ENCODE measurements at regions not wholly inside any gene's neighbourhood (a gene's known extent, or its start where the extent isn't known, plus 50 kb on each side); places are given as distances from the start of the nearest gene placed in this dataset.

DNA sequence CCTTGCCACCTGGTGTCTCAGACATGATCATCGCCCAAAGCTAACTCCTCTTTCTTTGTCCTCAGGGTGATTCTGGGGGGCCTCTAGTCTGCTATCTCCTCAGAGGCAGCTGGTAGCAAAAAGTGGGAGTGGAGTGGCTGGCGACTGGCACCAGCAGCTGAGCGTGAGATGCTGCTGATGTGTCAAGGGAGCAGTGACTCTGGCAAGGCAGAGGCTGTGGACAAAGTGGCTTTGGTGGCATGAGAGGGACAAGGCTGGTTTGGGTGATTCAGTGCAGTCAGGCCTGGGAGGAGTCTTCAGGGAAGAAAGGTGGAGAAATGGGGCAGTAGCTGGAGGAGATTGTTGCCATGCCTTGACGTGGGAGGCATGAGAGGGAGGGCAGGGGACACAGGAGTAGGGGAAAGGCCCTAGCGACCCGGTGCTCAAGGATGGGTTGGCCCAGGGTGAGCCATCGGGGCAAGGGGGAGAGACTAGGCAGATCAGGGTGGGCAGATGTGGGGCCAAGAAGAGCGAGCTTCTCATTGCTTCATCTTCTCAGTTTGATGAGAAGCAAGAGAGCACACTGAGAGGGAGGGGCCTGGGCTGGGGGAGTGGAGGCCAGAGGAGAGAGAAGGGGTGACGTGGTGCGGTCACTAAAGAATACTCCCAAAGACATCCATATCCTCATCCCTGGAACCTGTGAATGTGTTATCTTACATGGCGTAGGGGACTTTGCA is 64.2 kb upstream of the SPTLC1 start:
- no peaks in the 10 kb centered on the region for H3K27me3 ChIP-seq (replicated peaks)
- in situ Hi-C loops (cut with HindIII; ENCODE audit: low pct_ligation_motif_present, low sequenced_read_pairs) = no loop called here
- TF ChIP-seq, protein P1, sequence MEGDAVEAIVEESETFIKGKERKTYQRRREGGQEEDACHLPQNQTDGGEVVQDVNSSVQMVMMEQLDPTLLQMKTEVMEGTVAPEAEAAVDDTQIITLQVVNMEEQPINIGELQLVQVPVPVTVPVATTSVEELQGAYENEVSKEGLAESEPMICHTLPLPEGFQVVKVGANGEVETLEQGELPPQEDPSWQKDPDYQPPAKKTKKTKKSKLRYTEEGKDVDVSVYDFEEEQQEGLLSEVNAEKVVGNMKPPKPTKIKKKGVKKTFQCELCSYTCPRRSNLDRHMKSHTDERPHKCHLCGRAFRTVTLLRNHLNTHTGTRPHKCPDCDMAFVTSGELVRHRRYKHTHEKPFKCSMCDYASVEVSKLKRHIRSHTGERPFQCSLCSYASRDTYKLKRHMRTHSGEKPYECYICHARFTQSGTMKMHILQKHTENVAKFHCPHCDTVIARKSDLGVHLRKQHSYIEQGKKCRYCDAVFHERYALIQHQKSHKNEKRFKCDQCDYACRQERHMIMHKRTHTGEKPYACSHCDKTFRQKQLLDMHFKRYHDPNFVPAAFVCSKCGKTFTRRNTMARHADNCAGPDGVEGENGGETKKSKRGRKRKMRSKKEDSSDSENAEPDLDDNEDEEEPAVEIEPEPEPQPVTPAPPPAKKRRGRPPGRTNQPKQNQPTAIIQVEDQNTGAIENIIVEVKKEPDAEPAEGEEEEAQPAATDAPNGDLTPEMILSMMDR (IDR thresholded peaks at IDR 0.05; ENCODE audit: low read depth, low read length, missing control alignments) = no peak

DNA sequence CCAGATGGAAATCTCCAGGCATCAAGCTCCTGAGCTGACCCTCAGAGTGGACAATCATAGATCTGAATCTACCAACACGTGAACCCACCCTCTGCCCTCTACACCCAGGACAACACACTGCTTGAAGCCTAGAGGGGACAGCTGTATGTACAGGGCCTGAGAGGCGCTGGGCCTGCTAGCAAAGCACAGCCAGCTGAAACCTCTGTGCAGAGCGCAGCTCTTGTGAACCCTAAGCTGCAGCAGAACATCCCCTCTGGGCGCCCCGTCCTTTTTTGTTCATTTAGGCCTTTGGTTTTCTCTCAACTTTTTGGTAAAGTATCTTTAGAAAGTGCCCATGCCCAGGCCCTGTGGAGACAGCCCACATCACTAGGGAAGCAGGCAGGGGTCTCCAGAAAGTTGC is 62.4 kb upstream of the SPTLC1 start:
- no peak overlapping the region for H3K4me3 ChIP-seq (ENCODE audit: low read depth, low read length)
- no peak overlapping the region for H3K27ac ChIP-seq
- in situ Hi-C loops (cut with HindIII; ENCODE audit: low pct_ligation_motif_present, low sequenced_read_pairs) = no loop called here
- H3K36me3 ChIP-seq (replicated peaks) = no peaks in the 10 kb centered on the region
- H3K27me3 ChIP-seq (replicated peaks) = no peaks in the 10 kb centered on the region
- TF ChIP-seq, protein P1 (IDR thresholded peaks at IDR 0.05; ENCODE audit: low read depth, low read length, missing control alignments) = no peak
- DNase-seq = no peak

More for the DNA sequence above, 64.2 kb upstream of the SPTLC1 start:
- H3K27ac ChIP-seq = no peak overlapping the region
- DNase-seq = no peak
- no peak overlapping the region for H3K4me3 ChIP-seq (ENCODE audit: low read depth, low read length)
- no peaks in the 10 kb centered on the region for H3K36me3 ChIP-seq (replicated peaks)

DNA sequence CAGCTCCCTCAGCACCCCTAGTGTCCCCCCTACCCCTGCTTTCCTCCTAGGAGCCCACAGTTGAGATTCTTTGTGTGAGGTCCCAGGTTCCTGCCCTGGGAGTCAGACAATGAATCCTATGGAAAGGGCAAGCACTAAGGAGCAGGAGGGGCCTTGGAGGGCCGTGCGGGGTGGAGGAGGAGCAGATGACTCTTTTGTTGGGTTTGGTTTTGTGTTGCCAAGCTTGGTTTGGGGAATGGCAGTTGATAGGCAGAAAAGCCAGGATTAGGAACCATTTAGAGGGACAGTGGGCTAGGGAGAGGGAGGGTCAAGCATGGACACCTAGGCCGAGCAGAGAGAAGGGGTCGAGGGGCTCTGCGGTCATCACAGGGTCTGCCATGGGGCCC is 61.6 kb upstream of the SPTLC1 start:
- Histone ChIP-seq H3K36me3 (replicated peaks) (no peaks in the 10 kb centered on the region), H3K27me3 (replicated peaks) (no peaks in the 10 kb centered on the region), H3K27ac (no peak overlapping the region), H3K4me3 (ENCODE audit: low read depth, low read length) (no peak overlapping the region)
- DNase-seq = no peak
- TF ChIP-seq, protein P1 (IDR thresholded peaks at IDR 0.05; ENCODE audit: low read depth, low read length, missing control alignments) = no peak
- in situ Hi-C loops (cut with HindIII; ENCODE audit: low pct_ligation_motif_present, low sequenced_read_pairs) = no loop called here

DNA sequence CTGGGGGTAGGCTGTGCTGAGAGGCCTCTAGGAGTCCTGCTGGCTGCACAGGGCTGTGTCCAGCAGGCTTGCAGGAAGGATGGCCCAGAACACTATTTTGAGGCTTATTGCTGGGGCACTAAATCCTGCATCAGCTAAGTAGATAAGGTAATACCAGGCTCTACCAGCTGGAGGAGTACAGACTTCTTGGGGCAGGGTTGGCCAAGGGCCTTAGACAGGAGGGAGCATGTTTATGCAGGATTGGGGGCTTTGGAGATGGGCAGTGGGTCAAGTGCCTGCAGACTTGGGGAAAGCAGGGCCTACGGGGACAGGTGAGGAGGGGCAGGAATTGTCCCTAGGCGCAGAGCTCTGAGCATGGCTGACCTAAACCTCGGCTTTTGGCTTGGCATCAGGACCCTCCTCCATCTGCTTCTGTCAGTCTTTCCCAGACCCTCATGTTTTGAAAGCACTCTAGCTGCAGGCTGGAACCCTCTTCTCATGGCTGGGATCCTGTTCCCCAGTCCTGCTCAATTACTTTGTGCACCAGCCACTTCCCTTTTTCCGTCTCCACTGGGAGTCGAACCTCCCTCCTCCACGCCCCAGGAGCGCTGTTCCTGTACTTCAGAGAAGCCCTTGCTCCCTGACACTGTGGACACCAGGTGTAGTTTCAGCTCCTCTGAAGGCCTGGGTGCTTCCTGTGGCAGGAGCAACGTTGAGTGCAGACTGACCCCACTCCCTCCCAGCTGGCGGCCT is 61.0 kb upstream of the SPTLC1 start:
- H3K36me3 ChIP-seq (replicated peaks) = no peaks in the 10 kb centered on the region
- DNase-seq = no peak
- TF ChIP-seq, protein P1 (IDR thresholded peaks at IDR 0.05; ENCODE audit: low read depth, low read length, missing control alignments) = peak; percentile 55
- in situ Hi-C loops (cut with HindIII; ENCODE audit: low pct_ligation_motif_present, low sequenced_read_pairs) = no loop called here
- no peak overlapping the region for H3K27ac ChIP-seq
- H3K4me3 ChIP-seq (ENCODE audit: low read depth, low read length) = no peak overlapping the region
- H3K27me3 ChIP-seq (replicated peaks) = no peaks in the 10 kb centered on the region

DNA sequence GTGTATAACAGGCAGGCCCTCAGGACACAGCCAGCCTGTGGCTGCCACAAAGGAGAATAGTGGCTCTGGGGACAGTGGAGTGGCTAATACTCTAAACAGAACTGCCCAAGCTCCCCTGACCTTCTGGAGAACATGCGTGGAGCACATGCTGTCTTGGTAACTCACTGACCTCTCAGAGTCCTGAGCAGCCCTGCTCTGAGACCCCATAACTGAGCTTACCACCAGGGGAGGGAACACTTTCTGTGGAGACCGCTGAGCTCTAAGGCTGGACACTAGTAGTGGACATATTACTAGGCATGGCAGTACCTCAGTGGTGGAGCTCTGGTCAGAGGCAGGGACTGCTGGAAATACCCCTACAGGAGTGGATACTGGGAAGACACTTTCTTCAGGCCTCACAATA is 60.2 kb upstream of the SPTLC1 start:
- in situ Hi-C loops (cut with HindIII; ENCODE audit: low pct_ligation_motif_present, low sequenced_read_pairs) = no loop called here

More for the DNA sequence above, 60.2 kb upstream of the SPTLC1 start:
- no peaks in the 10 kb centered on the region for H3K27me3 ChIP-seq (replicated peaks)
- no peak overlapping the region for H3K27ac ChIP-seq
- DNase-seq = no peak
- TF ChIP-seq, protein P1 (IDR thresholded peaks at IDR 0.05; ENCODE audit: low read depth, low read length, missing control alignments) = no peak
- H3K4me3 ChIP-seq (ENCODE audit: low read depth, low read length) = no peak overlapping the region
- no peaks in the 10 kb centered on the region for H3K36me3 ChIP-seq (replicated peaks)

All from brain microvascular endothelial cell (primary cell).